GM23338 (cell line): ENCODE measurements at regions not wholly inside any gene's neighbourhood (a gene's known extent, or its start where the extent isn't known, plus 50 kb on each side); places are given as distances from the start of the nearest gene placed in this dataset.

Source experiments
- ATAC-seq: fragments of 200-7000 bp; cut with Tn5 transposase; 3 replicates; pipeline ENCODE4 v1.9.1; 2020
- DNase-seq: peaks from one replicate; pipeline ENCODE4 v3.0.0-alpha.2; 2015; ENCODE audit warnings: low spot score
- H2AFZ ChIP-seq: fragments of 200-600 bp; sonication (generic); 2 replicates; pipeline ENCODE4 v1.8.0; 2016; ENCODE audit warnings: antibody characterized with exemption, mild to moderate bottlenecking, moderate library complexity
- H3F3A ChIP-seq: fragments of 200-600 bp; sonication (generic); replicated peaks from 2 replicates; pipeline ENCODE4 v1.8.0; 2017; ENCODE audit warnings: antibody characterized with exemption, mixed run types, low read depth
- H3K27ac ChIP-seq: fragments of 200-600 bp; sonication (generic); 2 replicates; pipeline ENCODE4 v1.6.1; 2016; ENCODE audit warnings: low read depth
- H3K27me3 ChIP-seq: fragments of 200-600 bp; sonication (generic); 2 replicates; pipeline ENCODE4 v1.8.0; 2016; ENCODE audit warnings: mild to moderate bottlenecking, mixed run types, moderate library complexity; ENCODE audit not compliant: insufficient read depth
- H3K36me3 ChIP-seq: fragments of 200-600 bp; sonication (generic); 2 replicates; pipeline ENCODE4 v1.8.0; 2016; ENCODE audit warnings: mild to moderate bottlenecking; ENCODE audit not compliant: insufficient read depth
- H3K4me1 ChIP-seq: fragments of 200-600 bp; sonication (generic); 2 replicates; pipeline ENCODE4 v1.8.0; 2016; ENCODE audit warnings: mild to moderate bottlenecking, moderate library complexity; ENCODE audit not compliant: insufficient read depth
- H3K4me2 ChIP-seq: fragments of 200-600 bp; sonication (generic); 2 replicates; pipeline ENCODE4 v1.7.1; 2017; ENCODE audit warnings: mixed run types
- H3K4me3 ChIP-seq: fragments of 200-600 bp; sonication (generic); 2 replicates; pipeline ENCODE4 v1.6.1; 2016; ENCODE audit warnings: mixed run types
- H3K79me2 ChIP-seq: fragments of 200-600 bp; sonication (generic); replicated peaks from 2 replicates; pipeline ENCODE4 v1.8.0; 2017; ENCODE audit warnings: mild to moderate bottlenecking; ENCODE audit not compliant: insufficient read depth
- H3K9me2 ChIP-seq: fragments of 200-600 bp; sonication (generic); 2 replicates; pipeline ENCODE4 v1.8.0; 2017; ENCODE audit not compliant: insufficient read depth
- H4K20me1 ChIP-seq: fragments of 200-600 bp; sonication (generic); replicated peaks from 2 replicates; pipeline ENCODE4 v1.8.0; 2017; ENCODE audit warnings: mild to moderate bottlenecking; ENCODE audit not compliant: insufficient read depth
- H3K27ac Mint-ChIP-seq: 2 replicates; pipeline ENCODE4 v1.8.0; 2020; ENCODE audit warnings: inconsistent platforms, mild to moderate bottlenecking, moderate library complexity, mixed read lengths
- H3K27me3 Mint-ChIP-seq: 3 replicates; pipeline ENCODE4 v1.8.0; 2022; ENCODE audit warnings: low read depth, mild to moderate bottlenecking, moderate library complexity, mixed read lengths, inconsistent platforms; ENCODE audit not compliant: insufficient read depth, poor library complexity
- H3K36me3 Mint-ChIP-seq: 3 replicates; pipeline ENCODE4 v1.8.0; 2021; ENCODE audit warnings: low read depth, mild to moderate bottlenecking, inconsistent platforms, moderate library complexity, mixed read lengths
- H3K4me1 Mint-ChIP-seq: 3 replicates; pipeline ENCODE4 v1.8.0; 2020; ENCODE audit warnings: mild to moderate bottlenecking, inconsistent platforms, mixed read lengths
- H3K4me3 Mint-ChIP-seq: 3 replicates; pipeline ENCODE4 v1.8.0; 2021; ENCODE audit warnings: moderate library complexity, mild to moderate bottlenecking, inconsistent platforms, mixed read lengths
- H3K9me3 Mint-ChIP-seq: 3 replicates; pipeline ENCODE4 v1.8.0; 2020; ENCODE audit warnings: moderate library complexity, mild to moderate bottlenecking, inconsistent platforms, mixed read lengths
- JUNB ChIP-seq: IDR thresholded peaks from one replicate; pipeline ENCODE4 v1.6.1; 2016; ENCODE audit warnings: antibody characterized with exemption; ENCODE audit not compliant: unreplicated experiment
- NANOG ChIP-seq: IDR thresholded peaks from 2 replicates; pipeline ENCODE4 v1.6.1; 2016; ENCODE audit warnings: antibody characterized with exemption, borderline replicate concordance
- TF ChIP-seq, protein P1 (sequence below): IDR thresholded peaks from 2 replicates; pipeline ENCODE4 v1.6.1; 2016; ENCODE audit warnings: antibody characterized with exemption
- TF ChIP-seq, protein P2 (sequence below), 2 experiments: fragments of 200-600 bp in 1 of 2; sonication (generic) in 1 of 2; conservative IDR thresholded peaks; 2 replicates each; pipeline versions ENCODE4 v1.5.1 to v1.6.1; 2016 to 2017; ENCODE audit warnings: antibody characterized with exemption in 2 of 2, low read depth in 2 of 2, mild to moderate bottlenecking in 2 of 2, moderate library complexity in 1 of 2

- Histone ChIP-seq H3K4me1 (peaks cover 12% of the 10 kb centered on the region; the same call in 1 of the 2 replicates), H3K4me3 (no peak overlapping the region), H3K36me3 (no peaks in the 10 kb centered on the region), H4K20me1 (no peaks in the 10 kb centered on the region), H3K79me2 (no peaks in the 10 kb centered on the region), H3K4me2 (no peak overlapping the region), H3F3A (no peaks in the 10 kb centered on the region), H3K27me3 (no peaks in the 10 kb centered on the region), H3K27ac (no peak overlapping the region), H3K9me2 (no peaks in the 10 kb centered on the region), H2AFZ (no peak overlapping the region)
- Mint-ChIP-seq H3K4me1 (peaks cover 16% of the 10 kb centered on the region), H3K36me3 (no peaks in the 10 kb centered on the region), H3K9me3 (no peaks in the 10 kb centered on the region), H3K4me3 (no peak overlapping the region), H3K27me3 (no peaks in the 10 kb centered on the region), H3K27ac (no peak overlapping the region)
- ATAC-seq (no peak), DNase-seq (no peak)
- TF ChIP-seq, protein P1, sequence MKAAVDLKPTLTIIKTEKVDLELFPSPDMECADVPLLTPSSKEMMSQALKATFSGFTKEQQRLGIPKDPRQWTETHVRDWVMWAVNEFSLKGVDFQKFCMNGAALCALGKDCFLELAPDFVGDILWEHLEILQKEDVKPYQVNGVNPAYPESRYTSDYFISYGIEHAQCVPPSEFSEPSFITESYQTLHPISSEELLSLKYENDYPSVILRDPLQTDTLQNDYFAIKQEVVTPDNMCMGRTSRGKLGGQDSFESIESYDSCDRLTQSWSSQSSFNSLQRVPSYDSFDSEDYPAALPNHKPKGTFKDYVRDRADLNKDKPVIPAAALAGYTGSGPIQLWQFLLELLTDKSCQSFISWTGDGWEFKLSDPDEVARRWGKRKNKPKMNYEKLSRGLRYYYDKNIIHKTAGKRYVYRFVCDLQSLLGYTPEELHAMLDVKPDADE = no peak
- no peak for TF ChIP-seq NANOG
Observed at GRCh38 chr5:53423724-53424123, 56.7 kb upstream of the FST start.

DNA sequence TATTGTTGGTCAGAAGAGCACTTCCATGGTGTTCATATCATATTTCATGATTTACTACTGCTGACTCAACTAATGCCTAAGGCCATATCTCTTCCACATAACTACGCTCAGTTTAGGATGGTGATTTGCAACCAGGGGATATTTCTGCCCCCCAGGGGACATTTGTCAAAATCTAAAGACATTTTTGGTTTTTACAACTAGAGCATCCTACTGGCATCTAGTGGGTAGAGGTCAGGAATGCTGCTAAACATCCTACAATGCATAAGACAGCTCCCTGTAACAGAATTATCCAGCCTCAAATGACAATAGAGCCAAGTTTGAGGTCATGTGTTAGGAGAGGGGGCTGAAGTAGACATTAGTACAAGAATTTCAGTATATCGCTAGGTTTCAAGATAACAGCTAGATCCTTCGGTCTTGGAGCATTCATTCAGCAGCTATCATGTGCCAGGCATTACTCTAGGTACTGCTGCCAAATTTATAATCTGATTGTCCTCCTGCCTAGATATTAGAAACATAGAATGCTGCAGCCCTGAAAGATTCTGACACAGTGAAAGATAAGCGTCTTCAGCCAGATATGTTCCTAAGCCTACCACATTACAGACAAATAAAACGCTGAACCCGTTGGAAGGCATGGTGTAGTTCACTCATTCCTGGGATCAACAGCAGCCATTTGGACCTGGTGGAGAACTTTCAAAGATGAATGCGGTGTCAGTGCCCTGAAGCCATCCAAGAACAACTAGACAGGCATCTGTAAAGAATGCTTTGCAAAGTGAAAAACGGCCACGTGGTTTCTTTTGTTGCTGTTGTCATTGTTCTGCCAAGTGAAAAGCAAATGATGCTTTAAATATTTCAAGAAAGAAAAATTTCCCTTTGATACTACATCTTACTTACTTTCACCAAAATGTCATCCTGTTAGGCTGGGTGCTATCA lies 55.5 kb upstream of the FST start:
- Histone ChIP-seq H3K79me2 (no peaks in the 10 kb centered on the region), H3K4me1 (0 out of 2 replicates have a peak, but pooled peaks cover 2% of the 10 kb centered on the region), H3K4me2 (peak overlapping the region; percentile 5; the same call in 1 of the 2 replicates), H3K27me3 (no peaks in the 10 kb centered on the region), H4K20me1 (no peaks in the 10 kb centered on the region), H3F3A (no peaks in the 10 kb centered on the region), H2AFZ (no peak overlapping the region; the same call in 1 of the 2 replicates), H3K9me2 (no peaks in the 10 kb centered on the region), H3K36me3 (no peaks in the 10 kb centered on the region), H3K27ac (no peak overlapping the region), H3K4me3 (no peak overlapping the region)
- ATAC-seq (no peak), DNase-seq (peak; percentile 19)
- Mint-ChIP-seq H3K27ac (no peak overlapping the region), H3K4me3 (no peak overlapping the region), H3K4me1 (peaks cover 11% of the 10 kb centered on the region), H3K36me3 (no peaks in the 10 kb centered on the region; the same call in 2 of the 3 replicates), H3K9me3 (no peaks in the 10 kb centered on the region), H3K27me3 (no peaks in the 10 kb centered on the region)
- TF ChIP-seq, protein P2, sequence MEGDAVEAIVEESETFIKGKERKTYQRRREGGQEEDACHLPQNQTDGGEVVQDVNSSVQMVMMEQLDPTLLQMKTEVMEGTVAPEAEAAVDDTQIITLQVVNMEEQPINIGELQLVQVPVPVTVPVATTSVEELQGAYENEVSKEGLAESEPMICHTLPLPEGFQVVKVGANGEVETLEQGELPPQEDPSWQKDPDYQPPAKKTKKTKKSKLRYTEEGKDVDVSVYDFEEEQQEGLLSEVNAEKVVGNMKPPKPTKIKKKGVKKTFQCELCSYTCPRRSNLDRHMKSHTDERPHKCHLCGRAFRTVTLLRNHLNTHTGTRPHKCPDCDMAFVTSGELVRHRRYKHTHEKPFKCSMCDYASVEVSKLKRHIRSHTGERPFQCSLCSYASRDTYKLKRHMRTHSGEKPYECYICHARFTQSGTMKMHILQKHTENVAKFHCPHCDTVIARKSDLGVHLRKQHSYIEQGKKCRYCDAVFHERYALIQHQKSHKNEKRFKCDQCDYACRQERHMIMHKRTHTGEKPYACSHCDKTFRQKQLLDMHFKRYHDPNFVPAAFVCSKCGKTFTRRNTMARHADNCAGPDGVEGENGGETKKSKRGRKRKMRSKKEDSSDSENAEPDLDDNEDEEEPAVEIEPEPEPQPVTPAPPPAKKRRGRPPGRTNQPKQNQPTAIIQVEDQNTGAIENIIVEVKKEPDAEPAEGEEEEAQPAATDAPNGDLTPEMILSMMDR (conservative IDR thresholded peaks at IDR 0.05; ENCODE audit: low read depth in 2 of 2) = no peak
- TF ChIP-seq JUNB = no peak
